RWPE2 (cell line): ENCODE measurements at regions not wholly inside any gene's neighbourhood (a gene's known extent, or its start where the extent isn't known, plus 50 kb on each side); places are given as distances from the start of the nearest gene placed in this dataset.

Source experiments
- ATAC-seq: fragments of 200-7000 bp; cut with Tn5 transposase; 3 replicates; pipeline ENCODE4 v1.9.1; 2021; ENCODE audit warnings: low read depth
- DNase-seq: peaks from one replicate; pipeline ENCODE4 v3.0.0-alpha.2; 2020; ENCODE audit warnings: low spot score
- H3K27ac ChIP-seq: fragments of 450-650 bp; 2 replicates; pipeline ENCODE4 v1.5.1; 2017; ENCODE audit warnings: mild to moderate bottlenecking; ENCODE audit not compliant: poor library complexity, severe bottlenecking
- H3K27me3 ChIP-seq: fragments of 250-450 bp; sonication (Bioruptor Pico); 2 replicates; pipeline ENCODE4 v1.5.1; 2021; ENCODE audit warnings: mild to moderate bottlenecking, moderate library complexity; ENCODE audit not compliant: insufficient read depth, poor library complexity, severe bottlenecking
- H3K36me3 ChIP-seq: fragments of 250-450 bp; sonication (Bioruptor Pico); 2 replicates; pipeline ENCODE4 v1.5.1; 2020; ENCODE audit warnings: low read depth, mild to moderate bottlenecking, moderate library complexity
- H3K4me1 ChIP-seq: fragments of 250-450 bp; sonication (Bioruptor Pico); 2 replicates; pipeline ENCODE4 v1.5.1; 2021; ENCODE audit warnings: mild to moderate bottlenecking, moderate library complexity; ENCODE audit not compliant: insufficient read depth, poor library complexity, severe bottlenecking
- H3K4me3 ChIP-seq: fragments of 250-450 bp; sonication (Bioruptor Pico); 2 replicates; pipeline ENCODE4 v1.5.1; 2021; ENCODE audit warnings: mild to moderate bottlenecking, moderate library complexity; ENCODE audit not compliant: severe bottlenecking
- H3K9me3 ChIP-seq: fragments of 250-450 bp; sonication (Bioruptor Pico); 2 replicates; pipeline ENCODE4 v1.5.1; 2021; ENCODE audit warnings: mild to moderate bottlenecking, moderate library complexity; ENCODE audit not compliant: severe bottlenecking
- TF ChIP-seq, protein P1 (sequence below): fragments of 450-650 bp; IDR thresholded peaks from one replicate; pipeline ENCODE4 v1.5.1; 2017; ENCODE audit warnings: mild to moderate bottlenecking, moderate library complexity; ENCODE audit not compliant: poor library complexity, severe bottlenecking

DNA sequence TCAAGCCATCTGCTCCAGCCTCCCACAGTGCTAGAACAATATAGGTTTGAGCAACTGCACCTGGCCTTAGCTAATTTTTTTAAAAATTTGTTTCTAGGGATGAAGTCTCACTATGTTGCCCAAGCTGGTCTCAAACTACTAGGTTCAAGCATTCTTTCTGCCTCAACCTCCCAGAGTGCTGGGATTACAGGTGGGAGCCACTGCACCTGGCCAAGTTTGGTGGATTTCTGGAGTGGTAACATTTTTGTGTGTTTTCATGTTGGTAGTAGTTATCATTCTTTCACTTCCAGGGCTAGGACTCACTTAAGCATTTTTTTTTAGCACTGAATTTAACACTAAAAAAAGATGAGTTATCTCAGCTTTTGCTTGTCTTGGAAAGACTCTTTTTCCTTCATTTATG is 328.0 kb upstream of the RGS6 start:
- H3K27me3 ChIP-seq, result no peaks in the 10 kb centered on the region
- H3K9me3 ChIP-seq, result peaks cover 5% of the 10 kb centered on the region
- no peak overlapping the region for H3K27ac ChIP-seq
- no peak for DNase-seq
- TF ChIP-seq, protein P1, sequence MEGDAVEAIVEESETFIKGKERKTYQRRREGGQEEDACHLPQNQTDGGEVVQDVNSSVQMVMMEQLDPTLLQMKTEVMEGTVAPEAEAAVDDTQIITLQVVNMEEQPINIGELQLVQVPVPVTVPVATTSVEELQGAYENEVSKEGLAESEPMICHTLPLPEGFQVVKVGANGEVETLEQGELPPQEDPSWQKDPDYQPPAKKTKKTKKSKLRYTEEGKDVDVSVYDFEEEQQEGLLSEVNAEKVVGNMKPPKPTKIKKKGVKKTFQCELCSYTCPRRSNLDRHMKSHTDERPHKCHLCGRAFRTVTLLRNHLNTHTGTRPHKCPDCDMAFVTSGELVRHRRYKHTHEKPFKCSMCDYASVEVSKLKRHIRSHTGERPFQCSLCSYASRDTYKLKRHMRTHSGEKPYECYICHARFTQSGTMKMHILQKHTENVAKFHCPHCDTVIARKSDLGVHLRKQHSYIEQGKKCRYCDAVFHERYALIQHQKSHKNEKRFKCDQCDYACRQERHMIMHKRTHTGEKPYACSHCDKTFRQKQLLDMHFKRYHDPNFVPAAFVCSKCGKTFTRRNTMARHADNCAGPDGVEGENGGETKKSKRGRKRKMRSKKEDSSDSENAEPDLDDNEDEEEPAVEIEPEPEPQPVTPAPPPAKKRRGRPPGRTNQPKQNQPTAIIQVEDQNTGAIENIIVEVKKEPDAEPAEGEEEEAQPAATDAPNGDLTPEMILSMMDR, result no peak
- peaks cover 22% of the 10 kb centered on the region for H3K36me3 ChIP-seq
- H3K4me3 ChIP-seq, result no peak overlapping the region
- no peak for ATAC-seq
- no peaks in the 10 kb centered on the region for H3K4me1 ChIP-seq

DNA sequence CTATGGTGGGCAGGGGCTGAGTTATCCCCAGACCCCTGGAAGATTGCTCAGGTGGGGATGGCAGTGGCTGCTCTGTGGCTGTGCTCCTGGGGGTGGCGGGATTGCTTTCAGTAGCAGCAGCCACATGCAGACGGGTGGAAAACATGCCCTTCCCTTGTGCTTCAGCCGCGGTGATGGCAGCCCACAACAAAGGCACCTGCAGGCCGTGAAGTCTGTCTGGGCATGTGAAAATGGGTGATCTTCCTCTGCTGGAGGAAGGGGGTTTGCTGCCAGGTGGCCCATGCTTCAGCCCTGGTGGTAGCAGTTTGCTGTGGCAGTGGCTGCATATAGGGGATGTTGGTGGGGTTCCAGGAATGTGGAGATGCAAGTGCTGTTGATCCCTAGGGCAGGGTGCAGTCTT is 326.2 kb upstream of the RGS6 start:
- DNase-seq (no peak), ATAC-seq (no peak)
- H3K4me3 ChIP-seq, result no peak overlapping the region
- H3K36me3 ChIP-seq, result peaks cover 8% of the 10 kb centered on the region; the same call in 1 of the 2 replicates
- H3K9me3 ChIP-seq, result no peaks in the 10 kb centered on the region
- H3K27ac ChIP-seq, result no peak overlapping the region
- H3K27me3 ChIP-seq, result no peaks in the 10 kb centered on the region
- no peaks in the 10 kb centered on the region for H3K4me1 ChIP-seq
- TF ChIP-seq, protein P1, result no peak

DNA sequence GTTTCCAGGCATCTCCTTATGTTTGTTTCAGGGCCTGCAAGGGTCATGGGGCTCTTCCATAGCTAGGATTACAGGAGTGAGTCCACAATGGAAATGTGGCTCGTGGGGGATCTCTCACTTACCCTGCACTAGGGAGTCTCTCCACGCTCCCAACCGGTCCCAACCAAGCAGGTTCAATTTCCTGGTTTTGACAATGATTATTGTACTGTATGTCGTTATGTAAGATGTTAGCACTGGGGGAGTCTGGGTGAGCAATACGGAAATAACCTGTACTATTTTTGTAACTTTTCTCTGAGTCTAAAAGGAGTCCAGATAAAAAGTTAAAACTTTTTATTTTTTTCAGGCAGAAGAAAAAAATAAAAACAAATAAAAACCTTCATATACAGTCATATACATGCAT is 325.7 kb upstream of the RGS6 start:
- TF ChIP-seq, protein P1, result no peak
- Histone ChIP-seq H3K4me3 (no peak overlapping the region), H3K9me3 (no peaks in the 10 kb centered on the region), H3K27ac (no peak overlapping the region), H3K36me3 (peaks cover 8% of the 10 kb centered on the region; the same call in 1 of the 2 replicates), H3K27me3 (no peaks in the 10 kb centered on the region), H3K4me1 (no peaks in the 10 kb centered on the region)
- DNase-seq, result no peak
- ATAC-seq, result no peak

DNA sequence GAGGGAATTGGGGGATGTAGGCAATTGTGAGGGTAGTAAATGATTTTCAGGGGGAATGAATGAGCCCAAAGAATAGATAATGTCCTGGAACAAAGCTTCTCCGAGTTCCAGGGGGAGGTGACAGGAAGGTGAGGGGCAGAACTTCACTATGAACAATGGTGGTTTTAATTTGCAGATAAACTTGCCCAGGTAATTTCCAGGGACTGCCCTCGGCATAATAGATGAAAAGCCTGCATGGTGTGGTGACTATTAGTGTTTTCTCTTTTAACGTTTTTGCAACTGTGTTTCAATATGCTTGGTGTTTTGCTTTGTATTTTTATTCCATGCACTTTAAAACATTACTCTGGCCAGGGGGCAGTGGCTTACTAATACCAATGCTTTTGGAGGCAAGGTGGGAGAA is 325.2 kb upstream of the RGS6 start:
- no peaks in the 10 kb centered on the region for H3K4me1 ChIP-seq
- no peak for DNase-seq

DNA sequence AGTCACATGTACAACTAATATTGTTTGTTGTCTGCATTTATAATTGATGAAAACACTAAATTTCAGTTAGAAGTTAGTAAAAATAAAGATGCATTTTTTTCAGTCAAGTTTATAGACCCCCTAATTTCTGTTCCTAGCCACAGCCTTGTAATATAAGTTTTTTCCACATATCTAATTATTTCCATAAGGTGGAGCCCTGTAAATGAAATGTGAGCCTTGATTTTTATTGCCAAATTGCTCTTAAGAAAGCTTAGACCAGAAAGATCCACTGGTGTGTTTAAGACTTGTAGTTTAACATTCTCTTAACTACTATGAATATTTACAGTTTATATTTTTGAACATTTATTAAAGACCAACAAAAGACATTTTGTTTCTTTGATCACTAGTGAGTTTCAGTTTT is 322.1 kb upstream of the RGS6 start:
- H3K9me3 ChIP-seq, result no peaks in the 10 kb centered on the region

More for the DNA sequence above, 325.2 kb upstream of the RGS6 start:
- Histone ChIP-seq H3K27ac (no peak overlapping the region), H3K9me3 (no peaks in the 10 kb centered on the region), H3K4me3 (no peak overlapping the region), H3K36me3 (peaks cover 8% of the 10 kb centered on the region; the same call in 1 of the 2 replicates), H3K27me3 (no peaks in the 10 kb centered on the region)
- ATAC-seq, result no peak
- TF ChIP-seq, protein P1, result no peak

More for the DNA sequence above, 322.1 kb upstream of the RGS6 start:
- Histone ChIP-seq H3K27ac (no peak overlapping the region), H3K4me3 (no peak overlapping the region), H3K27me3 (no peaks in the 10 kb centered on the region), H3K36me3 (peaks cover 2% of the 10 kb centered on the region), H3K4me1 (peaks cover 3% of the 10 kb centered on the region)
- TF ChIP-seq, protein P1, result peak; percentile 8
- ATAC-seq, result no peak
- no peak for DNase-seq
